ENCODE measurements at regions not wholly inside any gene's neighbourhood (a gene's known extent, or its start where the extent isn't known, plus 50 kb on each side); places are given as distances from the start of the nearest gene placed in this dataset.

GRCh38 chr1:218985424-218985984 is 188.2 kb upstream of the LYPLAL1 start:
- FAIRE-seq, result no peak
- no peak for TF ChIP-seq TAF1 (IDR thresholded peaks at IDR 0.05; ENCODE audit: low read depth, low read length)
- TF ChIP-seq SPI1 (IDR thresholded peaks at IDR 0.05; ENCODE audit: low read depth, low read length), result no peak
- TF ChIP-seq POU2F2 (IDR thresholded peaks at IDR 0.05; ENCODE audit: low read depth, low read length), result no peak
- no peak for TF ChIP-seq POLR2A (IDR thresholded peaks at IDR 0.05; ENCODE audit: low read depth, low read length)
- no peak for TF ChIP-seq POLR2AphosphoS5 (IDR thresholded peaks at IDR 0.05; ENCODE audit: low read depth, low read length)
- no peak for DNase-seq (ENCODE audit: insufficient read length, low spot score)

GRCh38 chr1:218986816-218987215 is 186.9 kb upstream of the LYPLAL1 start:
- DNase-seq (ENCODE audit: insufficient read length, low spot score) (no peak), FAIRE-seq (no peak)
- TF ChIP-seq TAF1 (IDR thresholded peaks at IDR 0.05; ENCODE audit: low read depth, low read length) (no peak), POLR2A (IDR thresholded peaks at IDR 0.05; ENCODE audit: low read depth, low read length) (no peak), PAX5 (IDR thresholded peaks at IDR 0.05; ENCODE audit: insufficient read depth, low read length, severe bottlenecking) (no peak), POLR2AphosphoS5 (IDR thresholded peaks at IDR 0.05; ENCODE audit: low read depth, low read length) (no peak), POU2F2 (IDR thresholded peaks at IDR 0.05; ENCODE audit: low read depth, low read length) (no peak), SPI1 (IDR thresholded peaks at IDR 0.05; ENCODE audit: low read depth, low read length) (no peak)

- TF ChIP-seq POLR2A (IDR thresholded peaks at IDR 0.05; ENCODE audit: low read depth, low read length) (no peak), TAF1 (IDR thresholded peaks at IDR 0.05; ENCODE audit: low read depth, low read length) (no peak), POLR2AphosphoS5 (IDR thresholded peaks at IDR 0.05; ENCODE audit: low read depth, low read length) (no peak), PAX5 (IDR thresholded peaks at IDR 0.05; ENCODE audit: insufficient read depth, low read length, severe bottlenecking) (no peak), POU2F2 (IDR thresholded peaks at IDR 0.05; ENCODE audit: low read depth, low read length) (no peak), SPI1 (IDR thresholded peaks at IDR 0.05; ENCODE audit: low read depth, low read length) (no peak)
- DNase-seq (ENCODE audit: insufficient read length, low spot score) (no peak), FAIRE-seq (no peak)
Measured at GRCh38 chr1:218990019-218990418, 183.7 kb upstream of the LYPLAL1 start.

- FAIRE-seq, result no peak
- TF ChIP-seq PAX5 (IDR thresholded peaks at IDR 0.05; ENCODE audit: insufficient read depth, low read length, severe bottlenecking) (no peak), TAF1 (IDR thresholded peaks at IDR 0.05; ENCODE audit: low read depth, low read length) (no peak), POLR2A (IDR thresholded peaks at IDR 0.05; ENCODE audit: low read depth, low read length) (no peak), POLR2AphosphoS5 (IDR thresholded peaks at IDR 0.05; ENCODE audit: low read depth, low read length) (no peak), SPI1 (IDR thresholded peaks at IDR 0.05; ENCODE audit: low read depth, low read length) (no peak), POU2F2 (IDR thresholded peaks at IDR 0.05; ENCODE audit: low read depth, low read length) (no peak)
- no peak for DNase-seq (ENCODE audit: insufficient read length, low spot score)
Measured at GRCh38 chr1:218991089-218991488, 182.6 kb upstream of the LYPLAL1 start.

- FAIRE-seq (no peak), DNase-seq (ENCODE audit: insufficient read length, low spot score) (no peak)
Measured at GRCh38 chr1:218994615-218995014, 179.1 kb upstream of the LYPLAL1 start.

GRCh38 chr1:218995091-218995665 is 178.5 kb upstream of the LYPLAL1 start:
- FAIRE-seq, result no peak
- DNase-seq (ENCODE audit: insufficient read length, low spot score), result no peak
- TF ChIP-seq PAX5 (IDR thresholded peaks at IDR 0.05; ENCODE audit: insufficient read depth, low read length, severe bottlenecking) (no peak), POU2F2 (IDR thresholded peaks at IDR 0.05; ENCODE audit: low read depth, low read length) (no peak), TAF1 (IDR thresholded peaks at IDR 0.05; ENCODE audit: low read depth, low read length) (no peak), POLR2A (IDR thresholded peaks at IDR 0.05; ENCODE audit: low read depth, low read length) (no peak), POLR2AphosphoS5 (IDR thresholded peaks at IDR 0.05; ENCODE audit: low read depth, low read length) (no peak), SPI1 (IDR thresholded peaks at IDR 0.05; ENCODE audit: low read depth, low read length) (no peak)

More at GRCh38 chr1:218994615-218995014, 179.1 kb upstream of the LYPLAL1 start:
- TF ChIP-seq POU2F2 (IDR thresholded peaks at IDR 0.05; ENCODE audit: low read depth, low read length), result no peak
- TF ChIP-seq SPI1 (IDR thresholded peaks at IDR 0.05; ENCODE audit: low read depth, low read length), result no peak

GRCh38 chr1:218996362-218996761 is 177.3 kb upstream of the LYPLAL1 start:
- no peak for TF ChIP-seq SPI1 (IDR thresholded peaks at IDR 0.05; ENCODE audit: low read depth, low read length)
- TF ChIP-seq TAF1 (IDR thresholded peaks at IDR 0.05; ENCODE audit: low read depth, low read length), result no peak
- no peak for TF ChIP-seq POLR2A (IDR thresholded peaks at IDR 0.05; ENCODE audit: low read depth, low read length)
- TF ChIP-seq POU2F2 (IDR thresholded peaks at IDR 0.05; ENCODE audit: low read depth, low read length), result no peak
- TF ChIP-seq PAX5 (IDR thresholded peaks at IDR 0.05; ENCODE audit: insufficient read depth, low read length, severe bottlenecking), result no peak
- TF ChIP-seq POLR2AphosphoS5 (IDR thresholded peaks at IDR 0.05; ENCODE audit: low read depth, low read length), result no peak
- DNase-seq (ENCODE audit: insufficient read length, low spot score), result no peak
- FAIRE-seq, result no peak

- no peak for TF ChIP-seq SPI1 (IDR thresholded peaks at IDR 0.05; ENCODE audit: low read depth, low read length)
- no peak for TF ChIP-seq POLR2A (IDR thresholded peaks at IDR 0.05; ENCODE audit: low read depth, low read length)
- no peak for TF ChIP-seq PAX5 (IDR thresholded peaks at IDR 0.05; ENCODE audit: insufficient read depth, low read length, severe bottlenecking)
- TF ChIP-seq POU2F2 (IDR thresholded peaks at IDR 0.05; ENCODE audit: low read depth, low read length), result no peak
- no peak for TF ChIP-seq TAF1 (IDR thresholded peaks at IDR 0.05; ENCODE audit: low read depth, low read length)
- no peak for TF ChIP-seq POLR2AphosphoS5 (IDR thresholded peaks at IDR 0.05; ENCODE audit: low read depth, low read length)
- DNase-seq (ENCODE audit: insufficient read length, low spot score), result no peak
- no peak for FAIRE-seq
Measured at GRCh38 chr1:219000005-219000404, 173.7 kb upstream of the LYPLAL1 start.

GRCh38 chr1:219000631-219001030 is 173.0 kb upstream of the LYPLAL1 start:
- FAIRE-seq, result no peak
- TF ChIP-seq SPI1 (IDR thresholded peaks at IDR 0.05; ENCODE audit: low read depth, low read length) (no peak), TAF1 (IDR thresholded peaks at IDR 0.05; ENCODE audit: low read depth, low read length) (no peak), POU2F2 (IDR thresholded peaks at IDR 0.05; ENCODE audit: low read depth, low read length) (no peak), POLR2A (IDR thresholded peaks at IDR 0.05; ENCODE audit: low read depth, low read length) (no peak), PAX5 (IDR thresholded peaks at IDR 0.05; ENCODE audit: insufficient read depth, low read length, severe bottlenecking) (no peak), POLR2AphosphoS5 (IDR thresholded peaks at IDR 0.05; ENCODE audit: low read depth, low read length) (no peak)
- no peak for DNase-seq (ENCODE audit: insufficient read length, low spot score)

GRCh38 chr1:219010720-219011119 is 163.0 kb upstream of the LYPLAL1 start:
- DNase-seq (ENCODE audit: insufficient read length, low spot score), result no peak
- no peak for TF ChIP-seq PAX5 (IDR thresholded peaks at IDR 0.05; ENCODE audit: insufficient read depth, low read length, severe bottlenecking)
- no peak for TF ChIP-seq POU2F2 (IDR thresholded peaks at IDR 0.05; ENCODE audit: low read depth, low read length)
- TF ChIP-seq SPI1 (IDR thresholded peaks at IDR 0.05; ENCODE audit: low read depth, low read length), result no peak
- TF ChIP-seq POLR2A (IDR thresholded peaks at IDR 0.05; ENCODE audit: low read depth, low read length), result no peak
- no peak for TF ChIP-seq TAF1 (IDR thresholded peaks at IDR 0.05; ENCODE audit: low read depth, low read length)
- TF ChIP-seq POLR2AphosphoS5 (IDR thresholded peaks at IDR 0.05; ENCODE audit: low read depth, low read length), result no peak
- no peak for FAIRE-seq
